GM12892 (cell line): ENCODE measurements at regions not wholly inside any gene's neighbourhood (a gene's known extent, or its start where the extent isn't known, plus 50 kb on each side); places are given as distances from the start of the nearest gene placed in this dataset.

ENCODE experiments used
- POLR2A ChIP-seq: IDR thresholded peaks from 2 replicates; pipeline ENCODE4 v1.6.1; 2011; ENCODE audit warnings: low read depth, low read length, control low read depth
- POLR2AphosphoS5 ChIP-seq: IDR thresholded peaks from 2 replicates; pipeline ENCODE4 v1.6.1; 2011; ENCODE audit warnings: low read depth, low read length, control low read depth

DNA sequence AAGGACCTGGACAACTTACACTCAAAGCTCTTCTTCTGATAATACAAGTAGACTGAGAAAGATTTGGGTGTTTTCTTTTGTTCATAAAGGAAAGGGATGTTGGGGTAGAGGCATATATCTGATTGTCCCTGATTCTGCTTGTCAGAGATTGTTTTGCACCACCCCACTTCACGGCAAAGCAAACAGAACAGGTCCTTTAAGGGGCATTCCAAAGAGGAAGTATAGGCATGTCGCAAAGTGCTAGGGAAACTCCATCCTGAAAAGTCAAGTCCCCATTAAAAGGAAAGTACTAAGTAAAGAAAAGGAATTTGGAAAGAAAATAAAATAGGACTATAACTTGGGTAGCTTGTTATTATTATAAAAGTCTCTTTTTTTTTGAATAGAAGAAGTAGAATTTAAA lies 233.0 kb downstream of the DNAJB9 start:
- TF ChIP-seq POLR2A, result no peak
- no peak for TF ChIP-seq POLR2AphosphoS5
